Kidney (tissue), 13 donors: ENCODE measurements at regions not wholly inside any gene's neighbourhood (a gene's known extent, or its start where the extent isn't known, plus 50 kb on each side); places are given as distances from the start of the nearest gene placed in this dataset.

Source experiments
- DNase-seq, 5 donors: peaks; one replicate each; pipeline ENCODE4 v3.0.0-alpha.2; 2013 to 2020
- FAIRE-seq: peaks from 2 replicates; lab custom pipeline; 2012; peaks lifted over from hg19 to GRCh38; lab: Jason Lieb, UNC
- H3K27ac ChIP-seq, 2 donors: one replicate each; pipeline ENCODE4 v1.7.0; 2013; ENCODE audit warnings: low read depth in 2 of 2, low read length in 2 of 2, inconsistent platforms in 1 of 2
- H3K27me3 ChIP-seq: one replicate; pipeline ENCODE4 v1.7.1; 2013; ENCODE audit warnings: low read length, inconsistent platforms; ENCODE audit not compliant: control insufficient read depth, insufficient read depth
- H3K36me3 ChIP-seq, 3 donors: one replicate each; pipeline versions ENCODE4 v1.7.0 to v1.7.1; 2013; ENCODE audit warnings: low read length in 3 of 3, control low read depth in 1 of 3, inconsistent platforms in 1 of 3; ENCODE audit not compliant: insufficient read depth in 3 of 3, control insufficient read depth in 2 of 3
- H3K4me1 ChIP-seq, 3 donors: one replicate each; pipeline versions ENCODE4 v1.7.0 to v1.7.1; 2013; ENCODE audit warnings: low read length in 3 of 3, inconsistent platforms in 1 of 3, low read depth in 1 of 3; ENCODE audit not compliant: control insufficient read depth in 2 of 3, insufficient read depth in 2 of 3
- H3K4me3 ChIP-seq, 3 donors: one replicate each; pipeline versions ENCODE4 v1.7.0 to v1.8.1; 2013; ENCODE audit warnings: low read length in 3 of 3, control low read depth in 1 of 3, inconsistent platforms in 1 of 3
- H3K9ac ChIP-seq, 3 donors: one replicate each; pipeline versions ENCODE4 v1.7.0 to v1.7.1; 2013; ENCODE audit warnings: low read length in 3 of 3, control low read depth in 1 of 3, inconsistent platforms in 1 of 3
- H3K9me3 ChIP-seq, 3 donors: one replicate each; pipeline versions ENCODE4 v1.7.0 to v1.7.1; 2013; ENCODE audit warnings: low read length in 3 of 3, control low read depth in 1 of 3, inconsistent platforms in 1 of 3; ENCODE audit not compliant: control insufficient read depth in 2 of 3, insufficient read depth in 1 of 3
- intact Hi-C: fragments of 100-400 bp; cut with DNase I; formaldehyde crosslinking; loops from one replicate; pipeline ENCODE4 v1.11.1; 2022
- TF ChIP-seq, protein P1 (sequence below): IDR thresholded peaks from 3 replicates; pipeline ENCODE4 v1.5.1; 2012; ENCODE audit warnings: mild to moderate bottlenecking, moderate library complexity, borderline replicate concordance; ENCODE audit not compliant: insufficient read depth; ENCODE audit errors: extremely low read depth
- donor health status: control.
- donor health status: control.
- donor health status: control.
- donor health status: control.
- donor health status: control.
- donor health status: DM: yes; HTN: yes; CAD: no.
- donor health status: Normal renal cell carcinoma (clear cell type).

DNA sequence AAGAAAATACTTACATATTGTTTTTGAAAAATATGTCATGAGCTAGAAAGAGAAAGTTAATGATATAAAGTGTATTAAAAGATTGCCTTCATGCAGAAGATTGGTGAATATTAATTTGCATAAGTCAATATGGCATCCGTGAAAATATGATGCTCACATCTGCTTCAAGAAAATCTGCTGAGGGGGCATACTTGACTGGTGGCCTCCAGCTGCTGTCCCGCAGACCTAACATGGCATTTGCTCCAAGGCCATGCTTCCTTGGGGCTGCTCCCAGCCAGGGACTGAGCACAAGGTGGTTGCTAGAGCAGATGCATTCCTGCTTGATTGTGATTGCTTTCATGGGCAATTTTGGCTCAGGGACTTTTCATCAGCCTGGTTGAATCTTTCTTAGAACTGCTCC, 133.8 kb downstream of the TTC6 start:
- DNase-seq (no peak), FAIRE-seq (no peak)
- no peak overlapping the region for H3K27ac ChIP-seq
- H3K9me3 ChIP-seq: no peaks in the 10 kb centered on the region
- TF ChIP-seq, protein P1, sequence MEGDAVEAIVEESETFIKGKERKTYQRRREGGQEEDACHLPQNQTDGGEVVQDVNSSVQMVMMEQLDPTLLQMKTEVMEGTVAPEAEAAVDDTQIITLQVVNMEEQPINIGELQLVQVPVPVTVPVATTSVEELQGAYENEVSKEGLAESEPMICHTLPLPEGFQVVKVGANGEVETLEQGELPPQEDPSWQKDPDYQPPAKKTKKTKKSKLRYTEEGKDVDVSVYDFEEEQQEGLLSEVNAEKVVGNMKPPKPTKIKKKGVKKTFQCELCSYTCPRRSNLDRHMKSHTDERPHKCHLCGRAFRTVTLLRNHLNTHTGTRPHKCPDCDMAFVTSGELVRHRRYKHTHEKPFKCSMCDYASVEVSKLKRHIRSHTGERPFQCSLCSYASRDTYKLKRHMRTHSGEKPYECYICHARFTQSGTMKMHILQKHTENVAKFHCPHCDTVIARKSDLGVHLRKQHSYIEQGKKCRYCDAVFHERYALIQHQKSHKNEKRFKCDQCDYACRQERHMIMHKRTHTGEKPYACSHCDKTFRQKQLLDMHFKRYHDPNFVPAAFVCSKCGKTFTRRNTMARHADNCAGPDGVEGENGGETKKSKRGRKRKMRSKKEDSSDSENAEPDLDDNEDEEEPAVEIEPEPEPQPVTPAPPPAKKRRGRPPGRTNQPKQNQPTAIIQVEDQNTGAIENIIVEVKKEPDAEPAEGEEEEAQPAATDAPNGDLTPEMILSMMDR: no peak
- H3K4me1 ChIP-seq: no peaks in the 10 kb centered on the region
- no peaks in the 10 kb centered on the region for H3K27me3 ChIP-seq
- no peaks in the 10 kb centered on the region for H3K36me3 ChIP-seq
- no peak overlapping the region for H3K4me3 ChIP-seq
- intact Hi-C loops: no loop called here
- H3K9ac ChIP-seq: no peak overlapping the region

DNA sequence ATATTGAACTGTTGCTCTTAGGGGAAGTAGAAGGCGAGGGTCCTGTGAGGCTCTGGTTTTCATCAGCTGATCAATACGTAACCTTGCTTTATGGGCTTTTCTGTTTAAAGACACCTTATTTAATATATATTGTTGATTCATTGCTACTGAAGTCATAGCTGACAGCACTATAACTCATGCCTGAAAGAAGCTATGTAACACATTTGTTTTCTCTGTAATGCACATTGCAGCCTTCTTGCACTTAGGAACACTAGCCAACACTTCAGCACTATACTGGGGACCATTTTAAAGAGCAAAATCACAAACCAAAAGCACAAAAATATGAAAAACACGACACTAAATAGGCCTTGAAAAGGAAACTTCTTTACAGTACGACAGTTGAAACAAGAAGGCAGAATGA, 135.7 kb downstream of the TTC6 start:
- FAIRE-seq (no peak), DNase-seq (no peak)
- H3K4me1 ChIP-seq: no peaks in the 10 kb centered on the region
- H3K4me3 ChIP-seq: no peak overlapping the region
- H3K36me3 ChIP-seq: no peaks in the 10 kb centered on the region
- no peaks in the 10 kb centered on the region for H3K9me3 ChIP-seq
- intact Hi-C loops: no loop called here
- no peak overlapping the region for H3K27ac ChIP-seq
- H3K9ac ChIP-seq: no peak overlapping the region
- H3K27me3 ChIP-seq: no peaks in the 10 kb centered on the region
- TF ChIP-seq, protein P1: no peak

DNA sequence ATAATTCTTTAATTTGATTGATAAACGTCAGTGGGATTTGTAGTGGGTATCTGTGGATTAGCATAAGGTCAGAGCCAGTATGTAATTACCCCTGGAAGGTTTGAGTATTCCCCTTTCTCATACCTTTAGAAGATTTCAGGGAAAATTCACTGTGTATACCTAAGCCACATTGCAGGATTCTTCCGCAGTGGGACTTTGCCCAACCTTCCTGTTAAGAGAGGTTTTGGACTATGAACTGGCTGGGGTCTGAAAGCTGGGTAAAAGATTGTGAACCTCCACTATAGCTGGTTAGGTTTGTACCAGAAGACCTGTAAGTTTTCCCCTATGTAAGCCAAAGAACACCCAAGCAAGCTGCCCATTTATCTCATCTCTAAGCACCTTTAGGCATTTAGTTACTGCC, 150.2 kb downstream of the TTC6 start:
- Histone ChIP-seq H3K9ac (no peak overlapping the region), H3K27me3 (no peaks in the 10 kb centered on the region), H3K4me1 (no peaks in the 10 kb centered on the region), H3K27ac (no peak overlapping the region), H3K36me3 (no peaks in the 10 kb centered on the region), H3K9me3 (no peaks in the 10 kb centered on the region), H3K4me3 (no peak overlapping the region)
- FAIRE-seq (no peak), DNase-seq (no peak)
- intact Hi-C loops: no loop called here
- TF ChIP-seq, protein P1: no peak

DNA sequence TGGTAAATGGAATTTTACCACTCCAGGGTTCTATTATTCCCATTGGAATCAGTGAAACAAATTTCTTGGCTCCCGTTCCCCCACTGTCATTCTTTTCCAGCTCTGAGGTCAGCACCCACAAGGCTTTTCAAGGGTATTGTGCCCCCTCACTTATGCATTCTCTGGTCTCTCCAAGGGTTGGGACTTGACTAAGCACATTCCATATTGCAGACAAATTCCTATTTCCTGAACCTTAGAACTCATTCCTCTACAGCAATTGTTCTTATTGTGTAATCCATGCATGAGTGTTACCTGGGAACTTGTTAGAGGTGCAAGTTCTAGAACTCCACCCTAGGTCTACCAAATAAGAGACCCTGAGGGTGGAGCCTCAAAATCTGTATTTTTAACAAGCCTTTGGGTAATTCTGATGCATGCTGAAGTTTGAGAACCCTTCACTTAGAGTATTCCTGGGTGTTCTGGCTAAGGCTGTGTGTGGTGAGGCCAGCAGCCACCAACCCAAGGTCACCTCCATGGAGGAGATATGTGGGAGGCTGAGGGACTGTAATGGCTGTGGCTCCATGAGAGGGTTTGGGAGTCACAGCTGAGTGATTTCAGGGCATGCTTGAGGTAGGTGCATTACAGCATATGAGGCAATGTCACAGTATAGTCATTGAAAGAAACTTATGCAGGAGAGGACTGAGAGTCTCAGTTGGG, 150.9 kb downstream of the TTC6 start:
- Histone ChIP-seq H3K9ac (no peak overlapping the region), H3K27ac (no peak overlapping the region), H3K4me3 (no peak overlapping the region), H3K27me3 (no peaks in the 10 kb centered on the region), H3K36me3 (no peaks in the 10 kb centered on the region), H3K9me3 (no peaks in the 10 kb centered on the region), H3K4me1 (no peaks in the 10 kb centered on the region)
- TF ChIP-seq, protein P1: no peak
- intact Hi-C loops: no loop called here
- DNase-seq (no peak), FAIRE-seq (no peak)
